ENCODE measurements at regions not wholly inside any gene's neighbourhood (a gene's known extent, or its start where the extent isn't known, plus 50 kb on each side); places are given as distances from the start of the nearest gene placed in this dataset.

- TF ChIP-seq, protein P1, sequence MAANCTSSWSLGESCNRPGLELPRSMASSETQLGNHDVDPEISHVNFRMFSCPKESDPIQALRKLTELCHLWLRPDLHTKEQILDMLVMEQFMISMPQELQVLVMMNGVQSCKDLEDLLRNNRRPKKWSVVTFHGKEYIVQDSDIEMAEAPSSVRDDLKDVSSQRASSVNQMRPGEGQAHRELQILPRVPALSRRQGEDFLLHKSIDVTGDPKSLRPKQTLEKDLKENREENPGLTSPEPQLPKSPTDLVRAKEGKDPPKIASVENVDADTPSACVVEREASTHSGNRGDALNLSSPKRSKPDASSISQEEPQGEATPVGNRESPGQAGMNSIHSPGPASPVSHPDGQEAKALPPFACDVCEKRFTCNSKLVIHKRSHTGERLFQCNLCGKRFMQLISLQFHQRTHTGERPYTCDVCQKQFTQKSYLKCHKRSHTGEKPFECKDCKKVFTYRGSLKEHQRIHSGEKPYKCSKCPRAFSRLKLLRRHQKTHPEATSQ (CRISPR knock-in tag; IDR thresholded peaks at IDR 0.05; ENCODE audit: borderline replicate concordance) = no peak
- TF ChIP-seq MED13 (CRISPR knock-in tag; IDR thresholded peaks at IDR 0.05) (no peak), ZSCAN31 (CRISPR knock-in tag; IDR thresholded peaks at IDR 0.05; ENCODE audit: low read depth) (no peak), TBL1XR1 (IDR thresholded peaks at IDR 0.05; ENCODE audit: borderline replicate concordance, low read length, partially characterized antibody) (peak; percentile 34), BORCS8-MEF2B (CRISPR knock-in tag; IDR thresholded peaks at IDR 0.05) (no peak), ZSCAN9 (CRISPR knock-in tag; IDR thresholded peaks at IDR 0.05; ENCODE audit: borderline replicate concordance) (no peak), XRCC5 (optimal IDR thresholded peaks at IDR 0.05; ENCODE audit: low read length) (no peak), RORA (CRISPR knock-in tag; IDR thresholded peaks at IDR 0.05) (no peak), ZKSCAN8 (CRISPR knock-in tag; IDR thresholded peaks at IDR 0.05; ENCODE audit: borderline replicate concordance) (peak; percentile 53; the same call in 1 of the 2 replicates), ZNF205 (CRISPR knock-in tag; IDR thresholded peaks at IDR 0.05) (no peak), HCFC1 (IDR thresholded peaks at IDR 0.05; ENCODE audit: low read depth, low read length) (no peak), ZBTB7A (CRISPR knock-in tag; IDR thresholded peaks at IDR 0.05) (no peak), SUZ12 (IDR thresholded peaks at IDR 0.05; ENCODE audit: low read depth, low read length) (no peak), ADNP (CRISPR knock-in tag; IDR thresholded peaks at IDR 0.05) (no peak), RXRA (CRISPR knock-in tag; IDR thresholded peaks at IDR 0.05) (0 out of 2 replicates have a peak, but pooled peaks have one; percentile 20), GATAD2A (CRISPR knock-in tag; IDR thresholded peaks at IDR 0.05) (0 out of 2 replicates have a peak, but pooled peaks have one; percentile 15), ZBTB2 (CRISPR knock-in tag; IDR thresholded peaks at IDR 0.05; ENCODE audit: low read depth) (no peak), ZSCAN30 (CRISPR knock-in tag; IDR thresholded peaks at IDR 0.05) (no peak), ARID5B (CRISPR knock-in tag; IDR thresholded peaks at IDR 0.05) (0 out of 2 replicates have a peak, but pooled peaks have one; percentile 31)
- TF ChIP-seq, protein P2, sequence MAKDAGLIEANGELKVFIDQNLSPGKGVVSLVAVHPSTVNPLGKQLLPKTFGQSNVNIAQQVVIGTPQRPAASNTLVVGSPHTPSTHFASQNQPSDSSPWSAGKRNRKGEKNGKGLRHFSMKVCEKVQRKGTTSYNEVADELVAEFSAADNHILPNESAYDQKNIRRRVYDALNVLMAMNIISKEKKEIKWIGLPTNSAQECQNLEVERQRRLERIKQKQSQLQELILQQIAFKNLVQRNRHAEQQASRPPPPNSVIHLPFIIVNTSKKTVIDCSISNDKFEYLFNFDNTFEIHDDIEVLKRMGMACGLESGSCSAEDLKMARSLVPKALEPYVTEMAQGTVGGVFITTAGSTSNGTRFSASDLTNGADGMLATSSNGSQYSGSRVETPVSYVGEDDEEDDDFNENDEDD (CRISPR knock-in tag; IDR thresholded peaks at IDR 0.05; ENCODE audit: borderline replicate concordance) = 0 out of 2 replicates have a peak, but pooled peaks have one; percentile 18
- TF ChIP-seq, protein P3, sequence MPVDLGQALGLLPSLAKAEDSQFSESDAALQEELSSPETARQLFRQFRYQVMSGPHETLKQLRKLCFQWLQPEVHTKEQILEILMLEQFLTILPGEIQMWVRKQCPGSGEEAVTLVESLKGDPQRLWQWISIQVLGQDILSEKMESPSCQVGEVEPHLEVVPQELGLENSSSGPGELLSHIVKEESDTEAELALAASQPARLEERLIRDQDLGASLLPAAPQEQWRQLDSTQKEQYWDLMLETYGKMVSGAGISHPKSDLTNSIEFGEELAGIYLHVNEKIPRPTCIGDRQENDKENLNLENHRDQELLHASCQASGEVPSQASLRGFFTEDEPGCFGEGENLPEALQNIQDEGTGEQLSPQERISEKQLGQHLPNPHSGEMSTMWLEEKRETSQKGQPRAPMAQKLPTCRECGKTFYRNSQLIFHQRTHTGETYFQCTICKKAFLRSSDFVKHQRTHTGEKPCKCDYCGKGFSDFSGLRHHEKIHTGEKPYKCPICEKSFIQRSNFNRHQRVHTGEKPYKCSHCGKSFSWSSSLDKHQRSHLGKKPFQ (CRISPR knock-in tag; IDR thresholded peaks at IDR 0.05; ENCODE audit: insufficient replicate concordance) = no peak
- TF ChIP-seq, protein P4, sequence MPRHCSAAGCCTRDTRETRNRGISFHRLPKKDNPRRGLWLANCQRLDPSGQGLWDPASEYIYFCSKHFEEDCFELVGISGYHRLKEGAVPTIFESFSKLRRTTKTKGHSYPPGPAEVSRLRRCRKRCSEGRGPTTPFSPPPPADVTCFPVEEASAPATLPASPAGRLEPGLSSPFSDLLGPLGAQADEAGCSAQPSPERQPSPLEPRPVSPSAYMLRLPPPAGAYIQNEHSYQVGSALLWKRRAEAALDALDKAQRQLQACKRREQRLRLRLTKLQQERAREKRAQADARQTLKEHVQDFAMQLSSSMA (CRISPR knock-in tag; IDR thresholded peaks at IDR 0.05) = no peak
Observed at GRCh38 chr18:11323359-11323819, 174.0 kb upstream of the PIEZO2 start (continued).
